ENCODE measurements at regions not wholly inside any gene's neighbourhood (a gene's known extent, or its start where the extent isn't known, plus 50 kb on each side); places are given as distances from the start of the nearest gene placed in this dataset.

DNA sequence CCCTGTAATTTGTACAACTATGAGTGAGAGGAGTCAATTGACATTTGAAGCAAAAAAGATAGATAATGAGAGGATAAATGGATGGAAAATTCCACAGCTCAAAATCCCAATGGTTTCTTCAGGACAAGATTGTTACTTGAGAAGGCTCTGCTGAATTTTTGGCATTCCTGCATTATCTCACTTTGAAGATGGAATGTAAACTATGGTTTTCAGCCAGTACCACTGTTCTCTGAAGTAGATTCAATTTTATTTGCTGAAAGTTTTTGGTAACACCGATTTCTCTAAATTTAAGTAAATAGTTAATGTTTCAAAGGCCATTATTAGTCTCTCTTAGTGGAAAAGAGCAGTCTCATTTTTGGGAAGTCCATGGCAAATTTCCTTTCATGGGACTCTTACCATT lies 121.9 kb upstream of the SLC38A2 start:
- TF ChIP-seq CTCF (IDR thresholded peaks at IDR 0.05) (no peak), POLR2A (IDR thresholded peaks at IDR 0.05) (no peak), POLR2AphosphoS5 (IDR thresholded peaks at IDR 0.05; ENCODE audit: insufficient read depth in 1 of 2, low read depth in 1 of 2) (no peak)

Data from vagina (tissue), 2 donors.